ENCODE measurements at regions not wholly inside any gene's neighbourhood (a gene's known extent, or its start where the extent isn't known, plus 50 kb on each side); places are given as distances from the start of the nearest gene placed in this dataset.

GRCh38 chr5:109253262-109253661 lies 156.5 kb downstream of the PJA2 start:
- H3K36me3 ChIP-seq (ENCODE audit: control insufficient read depth in 2 of 2, insufficient read depth in 1 of 2, low read length in 2 of 2) = no peaks in the 10 kb centered on the region
- H3K27ac ChIP-seq (ENCODE audit: extremely low read depth, low read depth, low read length) = no peak overlapping the region
- no peaks in the 10 kb centered on the region for H3K4me1 ChIP-seq (ENCODE audit: control insufficient read depth, insufficient read depth, low read length)
- no peak for TF ChIP-seq ZBTB8A (tag by site-specific recombination; IDR thresholded peaks at IDR 0.05)
- no peak for TF ChIP-seq INSM2 (tag by site-specific recombination; IDR thresholded peaks at IDR 0.05)
- TF ChIP-seq HOXD13 (CRISPR knock-in tag; IDR thresholded peaks at IDR 0.05; ENCODE audit: borderline replicate concordance) = no peak
- no peak for TF ChIP-seq ATF2 (tag by site-specific recombination; IDR thresholded peaks at IDR 0.05; ENCODE audit: low read depth)
- TF ChIP-seq ZFP41 (tag by site-specific recombination; IDR thresholded peaks at IDR 0.05; ENCODE audit: borderline replicate concordance) = no peak
- no peak for TF ChIP-seq ZNF133 (tag by site-specific recombination; IDR thresholded peaks at IDR 0.05)
- TF ChIP-seq ZNF580 (tag by site-specific recombination; IDR thresholded peaks at IDR 0.05) = no peak
- TF ChIP-seq ZNF138 (tag by site-specific recombination; IDR thresholded peaks at IDR 0.05; ENCODE audit: borderline replicate concordance) = no peak
- no peak for TF ChIP-seq GLI4 (tag by site-specific recombination; IDR thresholded peaks at IDR 0.05)
- TF ChIP-seq YY1 (tag by site-specific recombination; IDR thresholded peaks at IDR 0.05) = no peak
- TF ChIP-seq WT1 (tag by site-specific recombination; IDR thresholded peaks at IDR 0.05) = no peak
- no peak for TF ChIP-seq ZNF449 (tag by site-specific recombination; IDR thresholded peaks at IDR 0.05)
- no peak for TF ChIP-seq ZNF704 (tag by site-specific recombination; IDR thresholded peaks at IDR 0.05)
- TF ChIP-seq ZNF624 (tag by site-specific recombination; IDR thresholded peaks at IDR 0.05) = no peak
- TF ChIP-seq ZNF223 (tag by site-specific recombination; IDR thresholded peaks at IDR 0.05) = no peak
- no peak for TF ChIP-seq KLF16 (tag by site-specific recombination; IDR thresholded peaks at IDR 0.05)
- no peak for TF ChIP-seq BCL11A (tag by site-specific recombination; IDR thresholded peaks at IDR 0.05; ENCODE audit: low read depth)
- no peak for TF ChIP-seq ZNF513 (tag by site-specific recombination; IDR thresholded peaks at IDR 0.05)
- TF ChIP-seq CTCF (tag by site-specific recombination; IDR thresholded peaks at IDR 0.05) = no peak
- no peak for TF ChIP-seq ZSCAN16 (tag by site-specific recombination; IDR thresholded peaks at IDR 0.05)
- H3K9me3 ChIP-seq (ENCODE audit: control insufficient read depth, insufficient read depth, low read depth, low read length) = no peaks in the 10 kb centered on the region
- no peak overlapping the region for H3K4me3 ChIP-seq (ENCODE audit: low read depth, low read length)
- POLR2A ChIA-PET = no interaction called here
- CTCF ChIA-PET = no interaction called here

All from HEK293 (cell line).